Loucy (cell line): ENCODE measurements at regions not wholly inside any gene's neighbourhood (a gene's known extent, or its start where the extent isn't known, plus 50 kb on each side); places are given as distances from the start of the nearest gene placed in this dataset.

ENCODE experiments used
- CTCF ChIP-seq: fragments of 200-600 bp; sonication (generic); conservative IDR thresholded peaks from 2 replicates; pipeline ENCODE4 v1.5.1; 2014; ENCODE audit warnings: mild to moderate bottlenecking, antibody characterized with exemption, low read length
- EZH2phosphoT487 ChIP-seq: fragments of 200-600 bp; IDR thresholded peaks from 2 replicates; pipeline ENCODE4 v1.6.1; 2018; ENCODE audit warnings: antibody characterized with exemption, mild to moderate bottlenecking, moderate library complexity, borderline replicate concordance

GRCh38 chr4:137694138-137694537 lies 161.8 kb upstream of the PCDH18 start:
- TF ChIP-seq CTCF (no peak), EZH2phosphoT487 (no peak)
